H9 (cell line): ENCODE measurements at regions not wholly inside any gene's neighbourhood (a gene's known extent, or its start where the extent isn't known, plus 50 kb on each side); places are given as distances from the start of the nearest gene placed in this dataset.

Source experiments
- DNase-seq: peaks from one replicate; pipeline ENCODE4 v3.0.0-alpha.2; 2017
- H2AFZ ChIP-seq: one replicate; pipeline ENCODE4 v1.6.1; 2013; ENCODE audit warnings: mild to moderate bottlenecking, low read length, control low read depth, moderate library complexity
- H2AK5ac ChIP-seq: 2 replicates; pipeline ENCODE4 v1.6.1; 2013; ENCODE audit warnings: low read length, control low read depth, mixed read lengths; ENCODE audit not compliant: insufficient read length
- H2BK120ac ChIP-seq: one replicate; pipeline ENCODE4 v1.6.1; 2013; ENCODE audit warnings: low read depth, mild to moderate bottlenecking, low read length, control low read depth, inconsistent platforms; ENCODE audit not compliant: poor library complexity, severe bottlenecking
- H2BK12ac ChIP-seq: 2 replicates; pipeline ENCODE4 v1.6.1; 2013; ENCODE audit warnings: low read length, control low read depth, mixed read lengths, low read depth; ENCODE audit not compliant: insufficient read length
- H2BK15ac ChIP-seq: 2 replicates; pipeline ENCODE4 v1.6.1; 2013; ENCODE audit warnings: low read depth, low read length, control low read depth
- H2BK20ac ChIP-seq: one replicate; pipeline ENCODE4 v1.6.1; 2013; ENCODE audit warnings: low read depth, mild to moderate bottlenecking, low read length, control low read depth, inconsistent platforms; ENCODE audit not compliant: poor library complexity, severe bottlenecking
- H2BK5ac ChIP-seq: 2 replicates; pipeline ENCODE4 v1.6.1; 2013; ENCODE audit warnings: low read length, control low read depth, mixed read lengths; ENCODE audit not compliant: insufficient read length
- H3K14ac ChIP-seq: 2 replicates; pipeline ENCODE4 v1.6.1; 2013; ENCODE audit warnings: low read length, control low read depth; ENCODE audit not compliant: insufficient read depth
- H3K18ac ChIP-seq: 2 replicates; pipeline ENCODE4 v1.6.1; 2013; ENCODE audit warnings: low read depth, mild to moderate bottlenecking, mixed read lengths, low read length, control low read depth; ENCODE audit not compliant: insufficient read length
- H3K23ac ChIP-seq: 2 replicates; pipeline ENCODE4 v1.6.1; 2013; ENCODE audit warnings: low read length, control low read depth, mixed read lengths, low read depth; ENCODE audit not compliant: insufficient read length
- H3K23me2 ChIP-seq: 2 replicates; pipeline ENCODE4 v1.6.1; 2013; ENCODE audit warnings: low read depth, mild to moderate bottlenecking, mixed read lengths, low read length, control low read depth; ENCODE audit not compliant: insufficient read length, poor library complexity, severe bottlenecking
- H3K27ac ChIP-seq: 2 replicates; pipeline ENCODE4 v1.5.1; 2013; ENCODE audit warnings: low read length, control low read depth, mixed read lengths, low read depth; ENCODE audit not compliant: insufficient read length
- H3K27me3 ChIP-seq: 2 replicates; pipeline ENCODE4 v1.6.1; 2013; ENCODE audit warnings: low read length, control low read depth, inconsistent platforms; ENCODE audit not compliant: insufficient read depth
- H3K4ac ChIP-seq: 2 replicates; pipeline ENCODE4 v1.6.1; 2013; ENCODE audit warnings: low read depth, mild to moderate bottlenecking, control low read depth, inconsistent platforms, low read length, moderate library complexity
- H3K4me1 ChIP-seq: 2 replicates; pipeline ENCODE4 v1.6.1; 2013; ENCODE audit warnings: low read length, control low read depth, inconsistent platforms; ENCODE audit not compliant: insufficient read depth
- H3K4me2 ChIP-seq: 2 replicates; pipeline ENCODE4 v1.6.1; 2013; ENCODE audit warnings: low read length, control low read depth, mixed read lengths; ENCODE audit not compliant: insufficient read length, insufficient read depth
- H3K56ac ChIP-seq: 2 replicates; pipeline ENCODE4 v1.6.1; 2013; ENCODE audit warnings: low read depth, mild to moderate bottlenecking, mixed read lengths, low read length, control low read depth; ENCODE audit not compliant: insufficient read length
- H3K79me1 ChIP-seq: 2 replicates; pipeline ENCODE4 v1.6.1; 2013; ENCODE audit warnings: low read depth, mild to moderate bottlenecking, moderate library complexity, low read length, control low read depth, inconsistent platforms; ENCODE audit not compliant: insufficient read depth, poor library complexity, severe bottlenecking
- H3K79me2 ChIP-seq: 2 replicates; pipeline ENCODE4 v1.6.1; 2013; ENCODE audit warnings: low read length, control low read depth, inconsistent platforms; ENCODE audit not compliant: insufficient read depth
- H3K9ac ChIP-seq: 2 replicates; pipeline ENCODE4 v1.6.1; 2013; ENCODE audit warnings: low read length, control low read depth, mixed read lengths; ENCODE audit not compliant: insufficient read length; ENCODE audit errors: extremely low read depth
- H3K9me3 ChIP-seq: one replicate; pipeline ENCODE4 v1.6.1; 2013; ENCODE audit warnings: low read depth, low read length, inconsistent platforms; ENCODE audit not compliant: control insufficient read depth
- H3T11ph ChIP-seq: one replicate; pipeline ENCODE4 v1.6.1; 2013; ENCODE audit warnings: mild to moderate bottlenecking, low read length, control low read depth, inconsistent platforms
- H4K20me1 ChIP-seq: one replicate; pipeline ENCODE4 v1.6.1; 2013; ENCODE audit not compliant: control insufficient read depth, insufficient read length, insufficient read depth
- H4K5ac ChIP-seq: 2 replicates; pipeline ENCODE4 v1.6.1; 2013; ENCODE audit warnings: low read depth, mild to moderate bottlenecking, mixed read lengths, low read length, control low read depth; ENCODE audit not compliant: insufficient read length
- H4K8ac ChIP-seq: replicated peaks from 2 replicates; pipeline ENCODE4 v1.6.1; 2013; ENCODE audit warnings: low read length, control low read depth, mixed read lengths, low read depth; ENCODE audit not compliant: insufficient read length
- H4K91ac ChIP-seq: 2 replicates; pipeline ENCODE4 v1.6.1; 2013; ENCODE audit warnings: low read depth, mild to moderate bottlenecking, moderate library complexity, mixed read lengths, low read length, control low read depth; ENCODE audit not compliant: insufficient read length
- H3K27ac Mint-ChIP-seq, 3 experiments: 2 replicates in 2 of 3; 3 replicates in 1 of 3; pipeline ENCODE4 v1.8.0; 2020 to 2021; ENCODE audit warnings: mixed read lengths in 3 of 3, mild to moderate bottlenecking in 1 of 3, moderate library complexity in 1 of 3
- H3K27me3 Mint-ChIP-seq: 2 replicates; pipeline ENCODE4 v1.8.0; 2021; ENCODE audit warnings: low read depth, mild to moderate bottlenecking, moderate library complexity, mixed read lengths
- H3K36me3 Mint-ChIP-seq, 3 experiments: 2 replicates in 2 of 3; 3 replicates in 1 of 3; pipeline ENCODE4 v1.8.0; 2020 to 2021; ENCODE audit warnings: low read depth in 3 of 3, mixed read lengths in 3 of 3; ENCODE audit not compliant: insufficient read depth in 1 of 3
- H3K4me1 Mint-ChIP-seq, 2 experiments: 2 replicates each; pipeline ENCODE4 v1.8.0; 2020; ENCODE audit warnings: mixed read lengths in 2 of 2
- H3K4me3 Mint-ChIP-seq, 2 experiments: 2 replicates in 1 of 2; 3 replicates in 1 of 2; pipeline ENCODE4 v1.8.0; 2020 to 2021; ENCODE audit warnings: mild to moderate bottlenecking in 2 of 2, mixed read lengths in 2 of 2, moderate library complexity in 1 of 2
- H3K9me3 Mint-ChIP-seq, 2 experiments: 2 replicates in 1 of 2; 3 replicates in 1 of 2; pipeline ENCODE4 v1.8.0; 2020; ENCODE audit warnings: mild to moderate bottlenecking in 2 of 2, mixed read lengths in 2 of 2, moderate library complexity in 1 of 2
- CTCF ChIP-seq: fragments of 200-600 bp; sonication (generic); conservative IDR thresholded peaks from 3 replicates; pipeline ENCODE4 v1.8.0; 2021; ENCODE audit warnings: antibody characterized with exemption, mild to moderate bottlenecking
- WGBS: extraction: QIAGEN DNeasy Blood & Tissue Kit; methylation state at CpG from one replicate; pipeline ENCODE4 v1.1.7; 2013; ENCODE audit warnings: missing lambda C conversion rate, low lambda C conversion rate, mixed read lengths; ENCODE audit not compliant: insufficient read length; ENCODE audit errors: extremely low coverage; 5-methylcytosine and 5-hydroxymethylcytosine counted together

- no CpG with 5 or more reads among the region's 4 CpGs for WGBS
Observed at GRCh38 chr6:165798991-165799390, 135.9 kb upstream of the PDE10A start.

More at GRCh38 chr6:165798991-165799390, 135.9 kb upstream of the PDE10A start:
- Histone ChIP-seq H4K5ac (no peak overlapping the region), H3T11ph (no peak overlapping the region), H4K8ac (no peak overlapping the region), H3K18ac (no peak overlapping the region), H3K9ac (no peak overlapping the region), H3K27ac (no peak overlapping the region), H3K27me3 (peaks cover 6% of the 10 kb centered on the region; the same call in 1 of the 2 replicates), H3K14ac (no peak overlapping the region), H2BK5ac (no peak overlapping the region), H2BK120ac (no peak overlapping the region), H2BK12ac (no peak overlapping the region), H2AFZ (no peak overlapping the region), H3K79me1 (no peaks in the 10 kb centered on the region), H2BK15ac (no peak overlapping the region), H2BK20ac (no peak overlapping the region), H4K20me1 (no peaks in the 10 kb centered on the region), H3K4me2 (no peak overlapping the region), H3K79me2 (no peaks in the 10 kb centered on the region), H3K9me3 (no peaks in the 10 kb centered on the region), H2AK5ac (no peak overlapping the region), H3K4ac (no peak overlapping the region), H4K91ac (no peak overlapping the region), H3K4me1 (no peaks in the 10 kb centered on the region), H3K23me2 (no peaks in the 10 kb centered on the region), H3K56ac (no peak overlapping the region), H3K23ac (no peak overlapping the region)
- DNase-seq: no peak
- no peak for TF ChIP-seq CTCF
- H3K27ac Mint-ChIP-seq: no peak overlapping the region
- peaks cover 28% of the 10 kb centered on the region for H3K27me3 Mint-ChIP-seq
- H3K4me3 Mint-ChIP-seq: no peak overlapping the region
- peaks cover 0 to 1% of the 10 kb centered on the region in 2 experiments; a peak in 2 of 4 replicates for H3K4me1 Mint-ChIP-seq
- no peaks in the 10 kb centered on the region for H3K9me3 Mint-ChIP-seq
- H3K36me3 Mint-ChIP-seq: no peaks in the 10 kb centered on the region; a peak in 1 of 7 replicates
